GM23338 (cell line): ENCODE measurements at regions not wholly inside any gene's neighbourhood (a gene's known extent, or its start where the extent isn't known, plus 50 kb on each side); places are given as distances from the start of the nearest gene placed in this dataset.

Source experiments
- ATAC-seq: fragments of 200-7000 bp; cut with Tn5 transposase; 3 replicates; pipeline ENCODE4 v1.9.1; 2020
- DNase-seq: peaks from one replicate; pipeline ENCODE4 v3.0.0-alpha.2; 2015; ENCODE audit warnings: low spot score
- H2AFZ ChIP-seq: fragments of 200-600 bp; sonication (generic); 2 replicates; pipeline ENCODE4 v1.8.0; 2016; ENCODE audit warnings: antibody characterized with exemption, mild to moderate bottlenecking, moderate library complexity
- H3F3A ChIP-seq: fragments of 200-600 bp; sonication (generic); replicated peaks from 2 replicates; pipeline ENCODE4 v1.8.0; 2017; ENCODE audit warnings: antibody characterized with exemption, mixed run types, low read depth
- H3K27ac ChIP-seq: fragments of 200-600 bp; sonication (generic); 2 replicates; pipeline ENCODE4 v1.6.1; 2016; ENCODE audit warnings: low read depth
- H3K27me3 ChIP-seq: fragments of 200-600 bp; sonication (generic); 2 replicates; pipeline ENCODE4 v1.8.0; 2016; ENCODE audit warnings: mild to moderate bottlenecking, mixed run types, moderate library complexity; ENCODE audit not compliant: insufficient read depth
- H3K36me3 ChIP-seq: fragments of 200-600 bp; sonication (generic); 2 replicates; pipeline ENCODE4 v1.8.0; 2016; ENCODE audit warnings: mild to moderate bottlenecking; ENCODE audit not compliant: insufficient read depth
- H3K4me1 ChIP-seq: fragments of 200-600 bp; sonication (generic); 2 replicates; pipeline ENCODE4 v1.8.0; 2016; ENCODE audit warnings: mild to moderate bottlenecking, moderate library complexity; ENCODE audit not compliant: insufficient read depth
- H3K4me2 ChIP-seq: fragments of 200-600 bp; sonication (generic); 2 replicates; pipeline ENCODE4 v1.7.1; 2017; ENCODE audit warnings: mixed run types
- H3K4me3 ChIP-seq: fragments of 200-600 bp; sonication (generic); 2 replicates; pipeline ENCODE4 v1.6.1; 2016; ENCODE audit warnings: mixed run types
- H3K79me2 ChIP-seq: fragments of 200-600 bp; sonication (generic); replicated peaks from 2 replicates; pipeline ENCODE4 v1.8.0; 2017; ENCODE audit warnings: mild to moderate bottlenecking; ENCODE audit not compliant: insufficient read depth
- H3K9me2 ChIP-seq: fragments of 200-600 bp; sonication (generic); 2 replicates; pipeline ENCODE4 v1.8.0; 2017; ENCODE audit not compliant: insufficient read depth
- H4K20me1 ChIP-seq: fragments of 200-600 bp; sonication (generic); replicated peaks from 2 replicates; pipeline ENCODE4 v1.8.0; 2017; ENCODE audit warnings: mild to moderate bottlenecking; ENCODE audit not compliant: insufficient read depth
- H3K27ac Mint-ChIP-seq: 2 replicates; pipeline ENCODE4 v1.8.0; 2020; ENCODE audit warnings: inconsistent platforms, mild to moderate bottlenecking, moderate library complexity, mixed read lengths
- H3K27me3 Mint-ChIP-seq: 3 replicates; pipeline ENCODE4 v1.8.0; 2022; ENCODE audit warnings: low read depth, mild to moderate bottlenecking, moderate library complexity, mixed read lengths, inconsistent platforms; ENCODE audit not compliant: insufficient read depth, poor library complexity
- H3K36me3 Mint-ChIP-seq: 3 replicates; pipeline ENCODE4 v1.8.0; 2021; ENCODE audit warnings: low read depth, mild to moderate bottlenecking, inconsistent platforms, moderate library complexity, mixed read lengths
- H3K4me1 Mint-ChIP-seq: 3 replicates; pipeline ENCODE4 v1.8.0; 2020; ENCODE audit warnings: mild to moderate bottlenecking, inconsistent platforms, mixed read lengths
- H3K4me3 Mint-ChIP-seq: 3 replicates; pipeline ENCODE4 v1.8.0; 2021; ENCODE audit warnings: moderate library complexity, mild to moderate bottlenecking, inconsistent platforms, mixed read lengths
- H3K9me3 Mint-ChIP-seq: 3 replicates; pipeline ENCODE4 v1.8.0; 2020; ENCODE audit warnings: moderate library complexity, mild to moderate bottlenecking, inconsistent platforms, mixed read lengths
- CREB1 ChIP-seq: fragments of 250-450 bp; sonication (Bioruptor Pico); IDR thresholded peaks from 2 replicates; pipeline ENCODE4 v1.5.0; 2020; ENCODE audit warnings: low read depth, mild to moderate bottlenecking, moderate library complexity
- CTCF ChIP-seq, 2 experiments: fragments of 200-600 bp in 1 of 2; sonication (generic) in 1 of 2; conservative IDR thresholded peaks; 2 replicates each; pipeline versions ENCODE4 v1.5.1 to v1.6.1; 2016 to 2017; ENCODE audit warnings: antibody characterized with exemption in 2 of 2, low read depth in 2 of 2, mild to moderate bottlenecking in 2 of 2, moderate library complexity in 1 of 2
- ETS1 ChIP-seq: IDR thresholded peaks from 2 replicates; pipeline ENCODE4 v1.6.1; 2016; ENCODE audit warnings: antibody characterized with exemption
- EZH2 ChIP-seq: fragments of 200-600 bp; sonication (generic); IDR thresholded peaks from one replicate; pipeline ENCODE4 v1.8.0; 2017; ENCODE audit warnings: antibody characterized with exemption, mild to moderate bottlenecking, low read depth; ENCODE audit not compliant: unreplicated experiment
- EZH2phosphoT487 ChIP-seq: fragments of 200-600 bp; sonication (generic); IDR thresholded peaks from one replicate; pipeline ENCODE4 v1.8.1; 2018; ENCODE audit warnings: antibody characterized with exemption; ENCODE audit not compliant: unreplicated experiment
- JUNB ChIP-seq: IDR thresholded peaks from one replicate; pipeline ENCODE4 v1.6.1; 2016; ENCODE audit warnings: antibody characterized with exemption; ENCODE audit not compliant: unreplicated experiment
- NANOG ChIP-seq: IDR thresholded peaks from 2 replicates; pipeline ENCODE4 v1.6.1; 2016; ENCODE audit warnings: antibody characterized with exemption, borderline replicate concordance
- POLR2AphosphoS5 ChIP-seq: IDR thresholded peaks from 2 replicates; pipeline ENCODE4 v1.6.1; 2016; ENCODE audit warnings: antibody characterized with exemption, low read depth
- REST ChIP-seq: IDR thresholded peaks from one replicate; pipeline ENCODE4 v1.6.1; 2018; ENCODE audit warnings: antibody characterized with exemption; ENCODE audit not compliant: unreplicated experiment
- STAT1 ChIP-seq: IDR thresholded peaks from one replicate; pipeline ENCODE4 v1.6.1; 2016; ENCODE audit warnings: antibody characterized with exemption; ENCODE audit not compliant: unreplicated experiment
- ZNF114 ChIP-seq: fragments of 250-450 bp; sonication (Bioruptor Pico); IDR thresholded peaks from 2 replicates; pipeline ENCODE4 v1.5.0; 2020; ENCODE audit warnings: mild to moderate bottlenecking, moderate library complexity
- ZNF331 ChIP-seq: fragments of 250-450 bp; sonication (Bioruptor Pico); IDR thresholded peaks from 2 replicates; pipeline ENCODE4 v1.5.0; 2020; ENCODE audit warnings: low read depth, mild to moderate bottlenecking, moderate library complexity
- ZNF462 ChIP-seq: fragments of 250-450 bp; sonication (Bioruptor Pico); IDR thresholded peaks from 2 replicates; pipeline ENCODE4 v1.5.0; 2020; ENCODE audit warnings: mild to moderate bottlenecking, moderate library complexity

GRCh38 chr7:10759120-10759519 lies 214.6 kb upstream of the PHF14 start:
- Histone ChIP-seq H3K27me3 (no peaks in the 10 kb centered on the region), H3K79me2 (no peaks in the 10 kb centered on the region), H3K4me3 (no peak overlapping the region), H2AFZ (no peak overlapping the region), H3K27ac (no peak overlapping the region), H3K36me3 (peaks cover 15% of the 10 kb centered on the region), H3F3A (no peaks in the 10 kb centered on the region), H3K4me2 (no peak overlapping the region), H4K20me1 (no peaks in the 10 kb centered on the region), H3K4me1 (no peaks in the 10 kb centered on the region), H3K9me2 (no peaks in the 10 kb centered on the region)
- peaks cover 35% of the 10 kb centered on the region for H3K9me3 Mint-ChIP-seq
- ATAC-seq (no peak), DNase-seq (no peak)
- no peaks in the 10 kb centered on the region for H3K4me1 Mint-ChIP-seq
- H3K36me3 Mint-ChIP-seq: peaks cover 21% of the 10 kb centered on the region
- no peaks in the 10 kb centered on the region for H3K27me3 Mint-ChIP-seq
- H3K27ac Mint-ChIP-seq: no peak overlapping the region
- TF ChIP-seq REST (no peak), CREB1 (CRISPR knock-in tag) (no peak), EZH2phosphoT487 (no peak), STAT1 (no peak), JUNB (no peak), ETS1 (no peak), ZNF462 (no peak), ZNF114 (CRISPR knock-in tag) (no peak), ZNF331 (CRISPR knock-in tag) (no peak), CTCF (conservative IDR thresholded peaks at IDR 0.05; ENCODE audit: low read depth in 2 of 2) (no peak), EZH2 (no peak), POLR2AphosphoS5 (no peak), NANOG (no peak)
- H3K4me3 Mint-ChIP-seq: no peak overlapping the region
